ENCODE measurements at regions not wholly inside any gene's neighbourhood (a gene's known extent, or its start where the extent isn't known, plus 50 kb on each side); places are given as distances from the start of the nearest gene placed in this dataset.

- no peak for TF ChIP-seq POLR2A (IDR thresholded peaks at IDR 0.05; ENCODE audit: low read depth, low read length)
- FAIRE-seq (no peak), DNase-seq (ENCODE audit: insufficient read length, low spot score) (no peak)
These were observed 144.4 kb upstream of the PWP1 start for GRCh38 chr12:107541001-107541705.

- FAIRE-seq (no peak), DNase-seq (ENCODE audit: insufficient read length, low spot score) (no peak)
- no peak for TF ChIP-seq POLR2A (IDR thresholded peaks at IDR 0.05; ENCODE audit: low read depth, low read length)
These were observed 142.2 kb upstream of the PWP1 start for GRCh38 chr12:107543416-107543815.

GRCh38 chr12:107543841-107544240, 141.8 kb upstream of the PWP1 start:
- FAIRE-seq, result no peak
- no peak for DNase-seq (ENCODE audit: insufficient read length, low spot score)
- no peak for TF ChIP-seq POLR2A (IDR thresholded peaks at IDR 0.05; ENCODE audit: low read depth, low read length)

- TF ChIP-seq POLR2A (IDR thresholded peaks at IDR 0.05; ENCODE audit: low read depth, low read length), result no peak
- FAIRE-seq (no peak), DNase-seq (ENCODE audit: insufficient read length, low spot score) (no peak)
These were observed 140.7 kb upstream of the PWP1 start for GRCh38 chr12:107544937-107545336.

GRCh38 chr12:107545737-107546353, 139.8 kb upstream of the PWP1 start:
- TF ChIP-seq POLR2A (IDR thresholded peaks at IDR 0.05; ENCODE audit: low read depth, low read length), result no peak
- no peak for FAIRE-seq
- no peak for DNase-seq (ENCODE audit: insufficient read length, low spot score)

- FAIRE-seq, result no peak
- DNase-seq (ENCODE audit: insufficient read length, low spot score), result no peak
- TF ChIP-seq POLR2A (IDR thresholded peaks at IDR 0.05; ENCODE audit: low read depth, low read length), result no peak
These were observed 138.2 kb upstream of the PWP1 start for GRCh38 chr12:107547389-107547788.

- no peak for FAIRE-seq
- no peak for DNase-seq (ENCODE audit: insufficient read length, low spot score)
- no peak for TF ChIP-seq POLR2A (IDR thresholded peaks at IDR 0.05; ENCODE audit: low read depth, low read length)
These were observed 135.7 kb upstream of the PWP1 start for GRCh38 chr12:107549651-107550480.

- FAIRE-seq (no peak), DNase-seq (ENCODE audit: insufficient read length, low spot score) (no peak)
- no peak for TF ChIP-seq POLR2A (IDR thresholded peaks at IDR 0.05; ENCODE audit: low read depth, low read length)
These were observed 134.2 kb upstream of the PWP1 start for GRCh38 chr12:107551434-107551833.

GRCh38 chr12:107552263-107552662, 133.3 kb upstream of the PWP1 start:
- no peak for FAIRE-seq
- TF ChIP-seq POLR2A (IDR thresholded peaks at IDR 0.05; ENCODE audit: low read depth, low read length), result no peak
- DNase-seq (ENCODE audit: insufficient read length, low spot score), result no peak

GRCh38 chr12:107553211-107553765, 132.3 kb upstream of the PWP1 start:
- TF ChIP-seq POLR2A (IDR thresholded peaks at IDR 0.05; ENCODE audit: low read depth, low read length), result no peak
- no peak for DNase-seq (ENCODE audit: insufficient read length, low spot score)
- no peak for FAIRE-seq

- TF ChIP-seq POLR2A (IDR thresholded peaks at IDR 0.05; ENCODE audit: low read depth, low read length), result no peak
- FAIRE-seq (no peak), DNase-seq (ENCODE audit: insufficient read length, low spot score) (no peak)
These were observed 130.7 kb upstream of the PWP1 start for GRCh38 chr12:107554941-107555340.

- no peak for TF ChIP-seq POLR2A (IDR thresholded peaks at IDR 0.05; ENCODE audit: low read depth, low read length)
- no peak for DNase-seq (ENCODE audit: insufficient read length, low spot score)
- FAIRE-seq, result no peak
These were observed 128.6 kb upstream of the PWP1 start for GRCh38 chr12:107557026-107557425.

GRCh38 chr12:107557589-107558100, 128.0 kb upstream of the PWP1 start:
- FAIRE-seq (no peak), DNase-seq (ENCODE audit: insufficient read length, low spot score) (no peak)
- no peak for TF ChIP-seq POLR2A (IDR thresholded peaks at IDR 0.05; ENCODE audit: low read depth, low read length)
